SK-N-MC (cell line): ENCODE measurements at regions not wholly inside any gene's neighbourhood (a gene's known extent, or its start where the extent isn't known, plus 50 kb on each side); places are given as distances from the start of the nearest gene placed in this dataset.

Source experiments
- DNase-seq: peaks from one replicate; pipeline ENCODE4 v3.0.0-alpha.2; 2011; ENCODE audit warnings: low read depth, low spot score
- H3K27ac ChIP-seq: fragments of 200-600 bp; sonication (generic); 2 replicates; pipeline ENCODE4 v1.5.1; 2016; ENCODE audit warnings: mixed run types
- H3K36me3 ChIP-seq: fragments of 200-600 bp; sonication (generic); 2 replicates; pipeline ENCODE4 v1.6.1; 2017; ENCODE audit warnings: antibody characterized with exemption, low read length, mixed read lengths; ENCODE audit not compliant: insufficient read depth
- H3K4me3 ChIP-seq: fragments of 200-600 bp; sonication (generic); 2 replicates; pipeline ENCODE4 v1.5.1; 2016
- H3K9ac ChIP-seq: fragments of 200-600 bp; sonication (generic); 2 replicates; pipeline ENCODE4 v1.8.0; 2017; ENCODE audit warnings: mixed run types, mixed read lengths; ENCODE audit not compliant: insufficient read length
- H3K9me3 ChIP-seq: fragments of 200-600 bp; sonication (generic); 2 replicates; pipeline ENCODE4 v1.6.1; 2017; ENCODE audit warnings: low read depth, mild to moderate bottlenecking, antibody characterized with exemption, low read length, moderate library complexity, mixed read lengths
- EZH2 ChIP-seq: fragments of 200-600 bp; sonication (generic); IDR thresholded peaks from one replicate; pipeline ENCODE4 v1.6.1; 2017; ENCODE audit warnings: antibody characterized with exemption
- FOXP2 ChIP-seq: optimal IDR thresholded peaks from 2 replicates; pipeline ENCODE3; 2011; ENCODE audit warnings: mild to moderate bottlenecking, moderate library complexity; ENCODE audit not compliant: insufficient read depth; ENCODE audit errors: extremely low read length, control extremely low read depth
- POLR2AphosphoS5 ChIP-seq: IDR thresholded peaks from 2 replicates; pipeline ENCODE4 v1.6.1; 2012; ENCODE audit warnings: mild to moderate bottlenecking, low read depth, low read length, borderline replicate concordance

GRCh38 chr4:169826634-169827187 is 69.0 kb upstream of the HPF1 start:
- TF ChIP-seq POLR2AphosphoS5 (no peak), FOXP2 (no peak), EZH2 (no peak)
- H3K27ac ChIP-seq: no peak overlapping the region
- H3K9me3 ChIP-seq: no peaks in the 10 kb centered on the region
- H3K9ac ChIP-seq: no peak overlapping the region
- no peak for DNase-seq
- H3K4me3 ChIP-seq: no peak overlapping the region
- H3K36me3 ChIP-seq: no peaks in the 10 kb centered on the region

- H3K9ac ChIP-seq: no peak overlapping the region
- no peaks in the 10 kb centered on the region for H3K9me3 ChIP-seq
- DNase-seq: peak; percentile 50
- H3K27ac ChIP-seq: no peak overlapping the region
- H3K36me3 ChIP-seq: no peaks in the 10 kb centered on the region
- H3K4me3 ChIP-seq: no peak overlapping the region
- TF ChIP-seq FOXP2 (no peak), EZH2 (no peak)
Observed at GRCh38 chr4:169823685-169824084, 65.9 kb upstream of the HPF1 start.

- Histone ChIP-seq H3K9me3 (no peaks in the 10 kb centered on the region), H3K9ac (no peak overlapping the region), H3K36me3 (no peaks in the 10 kb centered on the region), H3K4me3 (no peak overlapping the region), H3K27ac (no peak overlapping the region)
- no peak for TF ChIP-seq FOXP2
- TF ChIP-seq EZH2: no peak
- TF ChIP-seq POLR2AphosphoS5: no peak
- DNase-seq: no peak
Observed at GRCh38 chr4:169821402-169821801, 63.7 kb upstream of the HPF1 start.

GRCh38 chr4:169818063-169818679 is 60.4 kb upstream of the HPF1 start:
- H3K27ac ChIP-seq: no peak overlapping the region
- DNase-seq: no peak
- TF ChIP-seq EZH2 (no peak), POLR2AphosphoS5 (no peak), FOXP2 (no peak)

GRCh38 chr4:169815606-169816005 is 57.9 kb upstream of the HPF1 start:
- no peak overlapping the region for H3K4me3 ChIP-seq
- TF ChIP-seq POLR2AphosphoS5: no peak
- TF ChIP-seq FOXP2: no peak
- no peak for TF ChIP-seq EZH2
- no peak overlapping the region for H3K27ac ChIP-seq
- no peaks in the 10 kb centered on the region for H3K36me3 ChIP-seq
- DNase-seq: no peak
- H3K9ac ChIP-seq: no peak overlapping the region
- H3K9me3 ChIP-seq: no peaks in the 10 kb centered on the region

More at GRCh38 chr4:169818063-169818679, 60.4 kb upstream of the HPF1 start:
- no peak overlapping the region for H3K9ac ChIP-seq
- no peaks in the 10 kb centered on the region for H3K36me3 ChIP-seq
- no peak overlapping the region for H3K4me3 ChIP-seq
- H3K9me3 ChIP-seq: no peaks in the 10 kb centered on the region

GRCh38 chr4:169811476-169811875 is 53.7 kb upstream of the HPF1 start:
- Histone ChIP-seq H3K27ac (no peak overlapping the region), H3K4me3 (no peak overlapping the region), H3K36me3 (no peaks in the 10 kb centered on the region), H3K9me3 (no peaks in the 10 kb centered on the region), H3K9ac (no peak overlapping the region)
- TF ChIP-seq FOXP2 (no peak), POLR2AphosphoS5 (no peak), EZH2 (no peak)
- no peak for DNase-seq

- Histone ChIP-seq H3K9ac (no peak overlapping the region), H3K9me3 (0 out of 2 replicates have a peak, but pooled peaks cover 2% of the 10 kb centered on the region), H3K36me3 (no peaks in the 10 kb centered on the region), H3K4me3 (no peak overlapping the region), H3K27ac (no peak overlapping the region)
- no peak for TF ChIP-seq POLR2AphosphoS5
- DNase-seq: peak; percentile 76
Observed at GRCh38 chr4:169810325-169811323, 52.9 kb upstream of the HPF1 start.

GRCh38 chr4:169807934-169808509 is 50.3 kb upstream of the HPF1 start:
- TF ChIP-seq FOXP2: no peak
- no peak for TF ChIP-seq POLR2AphosphoS5
- no peak for TF ChIP-seq EZH2
- no peaks in the 10 kb centered on the region for H3K36me3 ChIP-seq
- H3K9ac ChIP-seq: peak overlapping the region; percentile 47
- H3K27ac ChIP-seq: no peak overlapping the region
- 0 out of 2 replicates have a peak, but pooled peaks cover 3% of the 10 kb centered on the region for H3K9me3 ChIP-seq
- no peak overlapping the region for H3K4me3 ChIP-seq
- no peak for DNase-seq
